ENCODE measurements at regions not wholly inside any gene's neighbourhood (a gene's known extent, or its start where the extent isn't known, plus 50 kb on each side); places are given as distances from the start of the nearest gene placed in this dataset.
"Not testable (repeated sequence)": the region's sequence is repeated elsewhere in the genome, so short reads cannot be mapped to it uniquely, and the experiment has no call there.

- no peak for DNase-seq
Measured at GRCh38 chr6:81326881-81327561, 425.5 kb downstream of the TENT5A start.

GRCh38 chr6:81309811-81310210, 442.7 kb downstream of the TENT5A start:
- DNase-seq = no peak

DNA sequence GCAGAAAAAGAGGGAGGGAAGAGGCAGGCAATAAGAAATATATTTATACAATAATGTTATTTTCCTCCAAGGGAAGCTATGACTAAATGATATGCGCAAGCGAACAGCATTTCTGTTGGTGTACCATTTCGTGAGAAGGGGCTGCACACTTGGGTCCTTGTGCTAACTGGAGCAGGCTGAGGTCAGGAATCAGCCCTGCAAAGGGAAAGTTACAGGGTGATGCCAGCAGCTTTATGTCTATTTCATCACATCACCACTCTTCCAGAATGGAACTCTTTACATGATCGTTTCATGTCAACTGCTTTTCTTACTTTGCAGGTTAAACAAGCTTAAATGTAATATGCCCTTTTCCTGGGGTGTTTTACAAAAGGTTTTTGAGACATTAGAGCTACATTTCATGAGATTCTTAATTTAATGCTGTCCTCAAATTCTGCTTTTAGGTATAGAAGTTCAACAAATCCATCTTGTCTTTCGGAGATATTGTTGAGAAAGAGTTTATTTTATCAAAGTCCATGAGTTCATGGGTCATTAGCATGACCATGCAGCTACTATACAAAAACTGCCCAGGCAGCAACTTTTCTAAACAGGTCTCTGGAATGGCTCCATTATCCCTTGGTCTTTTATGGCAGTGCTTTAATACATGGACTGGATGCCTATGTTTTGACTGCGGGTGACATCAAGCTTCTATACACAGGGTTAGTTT, 443.8 kb downstream of the TENT5A start:
- DNase-seq = no peak

DNA sequence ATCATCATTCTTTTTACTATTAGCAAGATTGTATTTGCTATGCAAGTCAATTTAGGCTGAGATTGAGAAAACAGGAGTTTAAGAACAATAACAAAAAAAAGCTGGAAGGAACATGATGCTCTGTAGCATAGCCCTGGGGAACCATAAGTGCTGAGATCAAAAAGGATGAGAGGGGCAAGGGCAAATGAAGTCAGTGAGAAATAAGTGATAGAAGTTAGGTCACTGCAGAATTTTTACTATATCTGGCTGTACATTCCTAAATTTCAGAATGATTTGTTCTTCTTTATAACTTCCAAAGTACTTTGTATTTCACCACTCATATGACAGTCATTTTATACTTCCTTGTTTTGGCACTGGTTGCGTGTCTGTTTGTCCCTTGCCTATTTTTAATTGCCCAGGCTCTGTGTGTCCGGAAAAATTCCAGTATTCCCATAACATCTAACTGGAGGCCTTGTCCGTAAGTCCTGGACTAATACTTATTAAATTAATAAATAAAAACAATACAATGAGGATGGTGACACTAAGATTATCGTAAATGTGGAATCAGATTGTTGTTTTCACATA, 444.7 kb downstream of the TENT5A start:
- no peak for DNase-seq

DNA sequence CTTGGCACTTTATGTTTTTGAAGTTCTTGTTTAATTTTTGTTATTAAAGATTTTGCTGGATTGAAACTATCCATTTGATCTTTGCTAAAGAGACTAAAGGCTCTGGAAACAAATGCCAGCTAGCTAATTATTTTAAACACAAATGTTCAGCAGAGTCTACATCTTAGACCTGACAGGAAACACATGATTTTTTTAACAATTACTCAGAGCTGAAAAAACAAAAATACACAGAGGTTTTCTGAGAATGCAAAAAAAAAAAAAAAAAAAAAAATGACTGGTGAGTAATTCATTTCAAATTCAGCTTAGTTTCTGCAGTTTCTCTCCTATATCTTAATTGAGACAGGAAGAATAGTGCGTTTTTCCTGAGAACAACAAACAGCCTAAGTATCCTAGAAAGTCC, 448.0 kb downstream of the TENT5A start:
- no peak for DNase-seq

- no peak for DNase-seq
Measured at GRCh38 chr6:81300961-81301360, 451.5 kb downstream of the TENT5A start.

DNA sequence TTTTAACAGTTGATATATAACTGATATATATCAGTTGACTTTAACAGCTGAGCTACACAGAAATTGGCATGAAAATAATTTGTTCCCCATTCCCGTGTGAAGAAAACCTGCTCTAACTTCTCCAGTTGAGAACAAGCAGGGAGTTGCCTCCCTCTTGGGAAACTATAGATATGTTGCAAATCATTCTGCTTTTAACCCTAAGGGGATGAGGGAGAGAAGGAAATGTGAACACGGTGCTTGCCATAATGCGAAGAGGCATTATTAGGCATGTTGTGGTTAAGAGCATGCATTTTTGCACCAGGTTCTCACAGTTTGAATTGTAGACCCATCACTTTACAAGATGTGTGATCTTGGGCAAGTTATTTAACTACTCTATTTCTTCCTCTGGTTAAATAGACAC, 453.7 kb downstream of the TENT5A start:
- no peak for DNase-seq

DNA sequence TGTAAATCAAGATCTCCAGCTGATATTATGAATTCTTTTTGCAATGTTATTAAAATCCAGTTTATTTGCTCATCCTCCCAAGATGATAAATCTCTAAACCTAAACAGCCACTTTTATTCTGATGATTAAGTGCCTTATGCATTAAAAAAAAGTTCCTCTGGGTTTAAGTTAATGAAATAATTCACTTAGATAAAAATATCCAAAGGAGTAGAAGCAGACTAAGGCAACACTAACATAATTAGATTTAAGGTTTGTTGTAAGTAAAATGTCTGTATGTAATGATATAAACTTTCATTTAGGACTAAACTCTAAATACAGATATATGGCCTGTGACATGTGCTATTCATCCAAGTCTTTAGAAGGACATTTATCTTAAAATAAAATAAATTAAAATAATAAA, 457.2 kb downstream of the TENT5A start:
- no peak for DNase-seq

DNA sequence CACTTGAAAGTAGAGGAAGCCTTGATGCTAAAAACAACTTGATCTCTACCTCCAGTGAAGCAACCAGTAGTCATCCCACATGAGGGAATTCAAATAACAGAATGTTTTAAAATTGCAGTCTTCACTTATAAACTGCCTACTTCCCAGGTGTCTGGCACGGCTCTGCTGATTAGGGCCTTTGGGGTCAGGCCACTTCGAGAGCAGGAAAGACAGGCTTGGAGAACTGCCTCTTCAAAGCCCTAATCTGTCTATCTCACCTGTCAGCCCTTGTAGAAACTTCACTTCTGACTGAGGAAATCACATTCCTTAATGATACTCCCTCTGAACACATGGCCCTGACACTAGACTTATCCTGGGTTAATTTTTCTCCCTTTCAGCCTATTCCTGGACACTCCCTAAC, 458.6 kb downstream of the TENT5A start:
- no peak for DNase-seq

DNA sequence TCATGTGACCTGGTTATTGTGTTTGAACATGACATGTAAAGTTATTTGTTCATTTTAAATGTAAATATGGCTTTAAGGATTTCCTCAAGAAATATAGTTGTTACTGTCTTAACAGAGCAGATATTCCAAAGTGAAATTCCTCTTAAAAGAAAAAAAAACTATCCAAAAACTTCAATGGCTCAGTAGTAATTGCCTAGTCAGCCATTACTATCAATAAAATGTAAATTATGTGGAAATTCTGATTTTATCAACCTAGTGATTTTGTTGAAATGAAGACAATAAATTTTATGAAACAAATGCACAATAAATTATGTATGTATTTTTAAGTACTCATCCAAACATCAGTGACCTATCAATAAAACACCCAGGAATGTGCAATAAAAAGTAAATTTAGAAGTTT, 463.3 kb downstream of the TENT5A start:
- no peak for DNase-seq

- DNase-seq = no peak
Measured at GRCh38 chr6:81265106-81265505, 487.4 kb downstream of the TENT5A start.

GRCh38 chr6:81263531-81264168, 488.8 kb downstream of the TENT5A start:
- DNase-seq = no peak

- DNase-seq = no peak
Measured at GRCh38 chr6:81262656-81263055, 489.8 kb downstream of the TENT5A start.

DNA sequence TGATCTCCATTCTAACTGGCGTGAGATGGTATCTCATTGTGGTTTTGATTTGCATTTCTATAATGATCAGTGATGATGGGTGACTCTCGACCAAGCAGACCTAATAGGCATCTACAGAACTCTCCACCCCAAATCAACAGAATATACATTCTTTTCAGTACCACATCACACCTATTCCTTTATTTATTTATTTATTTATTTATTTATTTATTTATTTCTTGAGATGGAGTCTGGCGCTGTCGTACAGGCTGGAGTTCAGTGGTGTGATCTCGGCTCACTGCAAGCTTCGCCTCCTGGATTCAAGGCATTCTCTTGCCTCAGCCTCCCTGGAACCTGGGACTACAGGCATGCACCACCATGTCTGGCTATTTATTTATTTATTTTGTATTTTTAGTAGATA, 496.3 kb downstream of the TENT5A start:
- not testable (repeated sequence) for DNase-seq

- no peak for DNase-seq
Measured at GRCh38 chr6:81253821-81254220, 498.7 kb downstream of the TENT5A start.

- no peak for DNase-seq
Measured at GRCh38 chr6:81252231-81252630, 500.2 kb downstream of the TENT5A start.

DNA sequence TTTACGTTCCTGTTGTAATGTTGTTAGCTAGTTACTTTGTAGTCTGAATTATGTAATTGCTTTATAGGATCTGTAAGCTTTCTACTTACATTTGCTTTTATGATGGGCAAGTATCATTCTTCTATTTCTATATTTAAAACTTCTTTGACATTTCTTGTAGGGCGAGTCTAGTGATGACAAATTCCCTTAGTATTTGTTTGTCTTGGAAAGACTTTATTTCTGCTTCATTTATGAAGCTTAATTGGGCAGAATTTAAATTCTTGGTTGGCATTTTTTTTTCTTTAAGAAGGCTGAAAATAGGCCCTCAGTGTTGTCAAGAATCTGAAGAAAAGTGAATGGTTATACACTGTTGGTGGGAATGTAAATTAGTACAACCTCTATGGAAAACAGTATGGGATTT, 506.3 kb downstream of the TENT5A start:
- DNase-seq = no peak

GRCh38 chr6:81242624-81243023, 509.9 kb downstream of the TENT5A start:
- DNase-seq = no peak

GRCh38 chr6:81241126-81242041, 511.1 kb downstream of the TENT5A start:
- DNase-seq = no peak

GRCh38 chr6:81238390-81238789, 514.1 kb downstream of the TENT5A start:
- no peak for DNase-seq

- no peak for DNase-seq
Measured at GRCh38 chr6:81237226-81237625, 515.3 kb downstream of the TENT5A start.

DNA sequence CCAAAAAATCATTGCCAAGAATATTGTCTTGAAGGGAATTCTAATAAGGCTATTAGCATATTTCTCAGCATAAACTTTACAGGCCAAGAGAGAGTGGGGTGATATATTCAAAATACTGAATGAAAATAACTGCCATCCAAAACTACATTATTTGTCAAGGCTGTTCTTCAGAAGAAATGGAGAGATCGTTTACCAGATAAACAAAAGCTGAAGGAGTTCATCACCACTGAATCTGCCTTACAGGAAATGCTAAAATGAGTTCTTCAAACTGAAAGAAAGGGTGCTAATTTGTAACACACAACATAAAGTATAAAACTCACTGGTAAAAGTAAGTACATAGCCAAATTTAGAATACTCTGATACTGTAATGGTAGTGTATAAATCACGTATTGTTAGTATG, 517.0 kb downstream of the TENT5A start:
- no peak for DNase-seq

DNA sequence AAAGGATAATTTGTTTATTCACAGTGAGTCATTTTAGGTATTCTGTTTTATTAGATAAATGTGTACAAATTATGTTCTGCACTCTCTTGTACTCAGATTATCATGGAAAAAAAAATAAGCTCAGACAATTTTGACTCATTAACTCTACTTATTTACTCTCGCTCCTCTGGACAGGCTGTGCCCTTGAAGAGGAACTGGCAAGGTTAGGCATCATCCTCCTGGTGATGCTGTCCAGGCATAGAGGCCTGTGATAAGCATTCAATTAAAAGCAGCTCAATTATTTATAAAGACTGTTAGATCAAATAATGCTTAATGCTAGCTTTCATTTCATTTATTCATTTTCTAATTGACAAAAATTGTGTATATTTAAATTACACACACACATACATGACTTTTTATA, 518.5 kb downstream of the TENT5A start:
- no peak for DNase-seq

Data from NCI-H2171 (cell line).